GM21723 (cell line): ENCODE measurements at regions not wholly inside any gene's neighbourhood (a gene's known extent, or its start where the extent isn't known, plus 50 kb on each side); places are given as distances from the start of the nearest gene placed in this dataset.

Experiments
- ATAC-seq: cut with Tn5 transposase; IDR thresholded peaks from one replicate; pipeline ENCODE4 v1.9.1; 2021; ENCODE audit warnings: mild to moderate bottlenecking, moderate library complexity; ENCODE audit not compliant: unreplicated experiment

DNA sequence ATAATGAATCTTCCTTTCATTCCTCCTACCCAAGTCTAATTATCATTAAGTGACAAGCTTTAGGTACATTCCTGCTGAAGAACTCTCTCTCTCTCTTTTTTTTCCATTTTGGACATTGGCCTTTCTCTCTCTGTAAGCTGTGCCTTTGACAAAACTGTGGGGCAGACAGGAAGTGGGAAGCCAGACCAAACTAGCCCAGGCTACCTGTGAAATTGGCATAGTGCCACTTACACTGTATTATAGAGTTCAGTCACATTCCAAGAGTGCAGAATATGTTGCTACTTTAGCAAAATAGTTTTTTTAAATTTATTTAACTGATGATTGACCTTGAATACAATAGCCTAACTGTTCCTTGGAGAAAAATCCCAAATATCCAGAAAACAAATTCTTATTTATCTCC, 381.5 kb upstream of the ETAA1 start:
- no peak for ATAC-seq

DNA sequence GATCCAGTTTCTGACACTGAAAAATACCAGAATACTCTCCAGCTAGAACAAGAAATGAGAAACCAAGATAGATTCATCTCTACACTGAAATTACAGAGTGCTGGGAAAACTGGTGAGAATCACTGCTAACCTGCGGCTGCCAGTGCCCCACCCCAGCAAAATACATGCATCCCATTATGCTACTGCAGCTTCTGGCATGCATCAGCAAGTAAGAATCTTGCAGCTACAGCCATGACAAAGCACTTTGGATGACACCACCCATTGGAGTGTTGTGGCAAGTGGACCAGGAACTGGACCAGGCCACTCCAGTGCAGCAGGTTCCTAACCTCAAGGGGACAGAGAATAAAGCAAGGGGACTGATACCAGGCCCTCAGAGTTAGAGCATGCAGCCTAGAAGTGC, 378.8 kb upstream of the ETAA1 start:
- ATAC-seq, result no peak

- no peak for ATAC-seq
Measured at GRCh38 chr2:67032076-67032475, 365.1 kb upstream of the ETAA1 start.

DNA sequence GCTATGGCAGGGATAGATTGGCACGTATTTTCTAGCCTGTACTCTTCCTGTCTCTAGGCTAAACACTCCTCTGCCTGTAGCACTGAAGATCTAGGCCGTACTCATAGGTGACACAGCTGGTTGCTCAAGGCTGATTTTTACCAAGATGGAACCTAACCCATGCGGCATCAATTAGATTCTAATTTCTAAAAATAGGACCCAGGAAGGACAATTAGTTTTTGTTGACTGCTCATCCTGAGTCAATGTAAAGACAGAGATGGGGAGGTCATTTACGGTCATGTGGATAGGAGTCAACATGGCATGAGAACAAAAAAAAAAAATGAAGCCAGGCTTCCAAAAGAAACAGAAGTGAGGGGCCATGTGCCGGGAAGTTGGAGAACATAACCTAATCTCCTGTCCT, 360.7 kb upstream of the ETAA1 start:
- ATAC-seq, result no peak

GRCh38 chr2:67037655-67038054, 359.5 kb upstream of the ETAA1 start:
- ATAC-seq, result no peak

GRCh38 chr2:67038195-67038594, 358.9 kb upstream of the ETAA1 start:
- no peak for ATAC-seq

- ATAC-seq, result no peak
Measured at GRCh38 chr2:67039058-67039457, 358.1 kb upstream of the ETAA1 start.

DNA sequence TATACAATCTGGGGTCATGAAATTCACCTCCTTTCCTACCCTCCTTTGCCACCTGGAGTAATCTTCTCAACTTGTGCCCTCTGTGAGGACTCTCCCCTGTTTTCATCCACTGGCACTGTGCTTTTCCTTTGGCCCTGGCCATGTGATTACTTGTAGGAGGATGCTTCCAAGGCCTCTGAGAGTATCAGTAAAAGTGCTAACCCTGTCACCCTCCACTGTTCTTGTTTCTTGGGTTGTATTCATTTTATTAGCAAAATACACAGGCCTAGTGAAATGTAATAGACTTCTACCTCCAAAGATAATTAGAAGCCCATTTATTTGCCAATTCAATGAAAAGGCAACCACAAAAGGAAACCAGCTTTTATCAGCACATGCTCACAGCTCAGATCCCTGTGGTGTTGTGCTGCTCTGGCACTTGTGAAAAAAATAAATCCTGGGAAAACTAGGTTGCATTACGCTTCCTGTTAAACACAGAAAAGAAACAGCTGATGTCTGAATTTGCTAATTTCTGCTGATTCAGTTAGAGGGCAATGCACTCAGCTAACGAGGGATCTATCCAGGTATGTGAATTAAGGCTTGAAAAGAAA, 357.5 kb upstream of the ETAA1 start:
- no peak for ATAC-seq

DNA sequence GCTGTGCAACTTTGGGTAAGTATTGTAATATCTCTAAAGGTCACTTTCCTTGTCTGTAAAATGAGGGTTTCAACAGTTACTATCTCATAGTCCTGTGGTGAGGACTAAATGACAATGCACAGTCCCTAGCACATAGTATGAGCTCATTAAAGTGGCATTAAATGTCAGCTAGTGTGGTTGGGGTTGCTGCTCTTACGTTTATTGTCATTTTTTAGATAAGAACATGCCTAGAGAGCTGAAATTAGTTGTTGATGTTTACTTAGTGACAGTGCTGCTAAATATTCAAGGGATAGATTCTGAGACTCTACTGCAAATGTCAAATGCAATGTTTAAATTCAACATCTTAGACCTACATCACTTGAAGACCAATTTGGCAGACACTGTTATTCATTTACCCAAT, 356.1 kb upstream of the ETAA1 start:
- ATAC-seq, result no peak

GRCh38 chr2:67043781-67044478, 353.2 kb upstream of the ETAA1 start:
- ATAC-seq, result no peak

DNA sequence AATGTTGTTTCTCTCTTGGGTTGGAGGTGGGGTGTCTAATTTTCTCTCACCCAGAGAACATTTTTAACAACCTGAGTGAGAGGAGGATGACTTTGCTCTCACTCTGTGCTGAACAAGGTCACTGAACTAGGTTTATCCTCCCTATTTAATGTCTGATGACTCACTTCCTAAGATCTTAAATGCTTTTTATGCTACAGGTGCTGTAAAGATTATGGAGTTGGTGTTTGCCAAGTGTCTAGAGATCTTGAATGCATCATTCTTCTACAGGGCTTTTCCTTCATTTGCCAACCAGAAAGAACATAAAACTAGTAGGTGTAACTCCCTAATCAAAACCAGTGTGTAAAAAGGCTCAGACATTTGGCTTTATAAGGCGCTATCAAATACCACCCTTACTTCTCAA, 350.5 kb upstream of the ETAA1 start:
- no peak for ATAC-seq

DNA sequence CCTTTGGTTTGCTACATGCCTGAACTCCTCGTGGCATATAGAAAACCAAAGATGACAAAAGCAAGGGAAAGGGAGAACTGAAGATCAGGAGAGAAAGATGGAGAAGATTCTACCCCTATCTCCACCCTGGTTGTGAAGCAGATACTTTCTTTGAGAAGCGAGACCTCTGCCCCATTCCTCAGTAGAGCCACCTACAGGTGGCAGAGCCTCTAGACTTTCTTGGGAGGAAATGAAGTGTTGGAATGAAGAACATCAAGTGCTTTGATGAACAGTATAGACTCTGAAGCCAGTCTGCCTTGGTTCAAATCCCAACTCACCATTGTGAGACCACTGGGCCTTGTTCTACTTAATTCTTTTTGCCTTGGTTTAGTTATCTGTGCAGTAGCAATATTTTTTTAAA, 348.8 kb upstream of the ETAA1 start:
- ATAC-seq, result no peak

GRCh38 chr2:67050622-67051021, 346.5 kb upstream of the ETAA1 start:
- ATAC-seq, result no peak

DNA sequence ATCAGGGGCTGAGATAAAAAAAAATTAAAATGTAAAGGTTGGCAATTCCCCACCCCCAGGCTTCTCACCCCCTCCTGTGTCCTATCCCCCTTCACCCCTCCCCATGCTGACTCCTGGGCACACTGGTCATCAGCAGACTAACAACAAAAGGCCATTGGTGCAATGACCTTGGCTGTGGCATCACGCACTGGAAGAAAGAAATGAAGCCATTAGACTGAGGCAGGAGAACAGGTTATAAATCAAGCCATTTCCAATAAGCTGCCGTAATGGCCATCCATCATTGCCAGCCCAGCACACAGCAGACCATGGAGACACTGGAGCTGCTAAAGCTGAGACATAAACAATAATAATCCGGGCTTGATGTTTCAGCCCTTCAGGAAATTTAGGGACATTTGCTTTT, 342.4 kb upstream of the ETAA1 start:
- no peak for ATAC-seq

DNA sequence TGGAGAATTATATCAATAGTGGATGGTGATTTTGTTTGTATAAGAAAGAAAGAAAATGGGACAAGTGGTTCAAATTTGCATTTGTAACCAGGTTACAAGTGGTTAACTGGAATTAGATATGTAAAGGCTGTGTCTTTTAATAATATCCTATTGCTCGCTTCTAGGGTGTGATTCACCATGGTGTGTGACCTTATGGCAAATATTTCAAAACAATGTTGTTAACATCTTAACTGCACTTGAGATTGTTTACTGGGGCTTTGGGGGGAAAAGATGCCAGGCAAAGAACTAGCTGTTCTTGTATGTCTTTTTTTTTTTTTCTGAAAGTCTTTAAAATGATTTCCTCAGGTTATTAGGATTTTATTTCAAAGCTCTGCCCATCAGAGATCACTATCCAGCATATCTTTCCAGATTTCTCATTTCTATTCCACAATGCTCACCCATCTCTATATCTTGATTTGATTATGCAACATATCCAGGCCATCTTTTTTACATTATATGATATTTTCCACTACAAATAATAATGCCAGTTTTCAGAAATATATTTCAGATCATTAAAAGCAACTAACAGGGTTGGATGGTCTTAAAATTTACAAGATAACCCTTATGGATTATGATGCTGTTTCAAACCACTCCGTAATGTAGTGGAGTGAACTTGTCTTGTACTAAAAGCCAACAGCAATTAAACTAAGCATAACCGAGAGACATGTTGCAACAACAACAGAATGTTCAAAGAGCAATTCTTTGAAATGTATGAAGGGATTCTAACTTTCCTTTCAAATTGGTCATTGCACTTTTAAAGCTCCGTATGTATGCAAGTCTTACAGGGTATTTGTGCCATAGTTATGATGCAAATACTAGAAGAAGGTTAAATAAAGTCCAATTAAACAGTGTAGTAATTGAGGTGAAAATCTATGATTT, 341.5 kb upstream of the ETAA1 start:
- no peak for ATAC-seq

GRCh38 chr2:67057123-67057522, 340.0 kb upstream of the ETAA1 start:
- ATAC-seq, result no peak

DNA sequence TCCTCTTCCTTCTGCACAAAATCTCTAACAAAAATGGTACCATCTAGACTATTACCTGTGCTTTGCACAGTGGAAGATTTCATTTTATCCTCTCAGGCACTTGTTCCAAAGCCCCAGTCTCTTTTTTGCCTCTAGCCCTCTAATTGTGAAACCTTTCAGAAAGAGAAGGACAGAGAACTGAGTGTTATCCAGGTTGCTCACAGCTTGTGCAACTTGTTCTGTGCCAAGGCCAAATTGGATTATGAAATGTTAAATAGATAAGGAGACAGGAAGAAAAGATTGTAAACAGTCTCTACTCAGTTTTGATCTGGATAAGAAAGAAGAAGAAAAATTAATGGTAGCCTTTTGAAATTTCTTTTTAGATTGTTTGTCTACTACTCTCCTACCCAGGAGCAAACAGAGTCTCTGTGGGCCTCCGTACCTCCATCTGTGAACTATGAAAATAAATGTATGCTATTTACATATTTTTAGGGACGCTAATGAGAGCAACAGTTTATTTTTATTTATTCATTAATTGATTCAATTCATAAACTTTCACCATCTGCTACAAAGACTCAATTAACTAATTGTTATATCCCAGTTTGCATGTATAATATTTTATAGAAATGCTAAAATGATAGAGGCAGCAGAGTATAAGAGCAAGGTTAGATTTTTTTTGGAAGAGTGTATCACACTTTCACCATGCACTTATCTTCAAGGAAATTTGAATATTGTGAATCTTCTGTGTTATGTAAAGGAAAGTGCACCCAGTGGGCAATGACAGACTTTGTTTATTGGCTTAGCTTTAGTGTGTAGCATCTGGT, 339.0 kb upstream of the ETAA1 start:
- ATAC-seq, result no peak

GRCh38 chr2:67065046-67065445, 332.1 kb upstream of the ETAA1 start:
- ATAC-seq, result no peak

GRCh38 chr2:67066782-67067181, 330.4 kb upstream of the ETAA1 start:
- ATAC-seq, result no peak

DNA sequence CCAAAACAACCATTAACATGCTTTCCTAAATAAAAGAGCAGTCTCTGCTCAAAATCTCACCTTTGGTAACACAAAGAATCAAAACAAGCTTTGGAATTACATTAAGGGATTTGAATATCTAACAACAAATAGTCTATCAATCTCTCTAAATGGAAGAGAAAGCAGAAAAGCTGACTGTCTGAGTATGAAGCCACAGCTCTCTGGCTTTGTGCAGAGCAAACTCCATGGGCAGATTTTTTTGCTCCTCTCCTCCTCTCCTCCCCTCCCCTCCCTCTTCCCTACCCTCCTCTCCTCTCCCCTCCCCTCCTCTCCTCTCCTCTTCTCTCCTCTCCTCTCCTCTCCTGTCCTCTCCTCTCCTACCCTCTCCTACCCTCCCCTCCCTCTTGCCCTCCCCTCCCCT, 329.5 kb upstream of the ETAA1 start:
- ATAC-seq, result no peak

DNA sequence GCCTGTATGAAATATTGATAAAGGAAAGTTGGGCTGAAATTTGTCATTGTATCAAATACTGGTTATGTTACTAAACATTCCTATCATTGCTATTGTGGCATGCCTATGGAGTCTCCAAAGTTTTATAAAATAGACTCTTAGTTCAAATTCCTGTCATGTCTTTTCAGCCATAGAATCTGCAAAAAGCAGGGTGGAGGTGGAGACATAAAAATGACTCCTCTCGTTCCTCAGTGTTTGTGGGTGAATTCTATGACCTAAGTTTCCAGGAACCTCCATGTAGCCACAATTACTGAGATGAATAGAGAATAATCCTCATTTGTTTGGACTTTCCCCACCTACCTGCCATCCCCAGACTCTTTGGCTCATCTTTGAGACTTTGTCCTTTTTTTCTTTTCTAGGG, 326.3 kb upstream of the ETAA1 start:
- no peak for ATAC-seq
